K562 (cell line): ENCODE measurements at regions not wholly inside any gene's neighbourhood (a gene's known extent, or its start where the extent isn't known, plus 50 kb on each side); places are given as distances from the start of the nearest gene placed in this dataset.

ENCODE experiments used
- ATF6 ChIP-seq: sonication (generic); formaldehyde crosslinking; IDR thresholded peaks from 2 replicates; pipeline ENCODE4 v1.4.0; 2020; ENCODE audit warnings: mild to moderate bottlenecking, missing genetic modification reagents
- ERF ChIP-seq: fragments of 450-650 bp; formaldehyde crosslinking; IDR thresholded peaks from 2 replicates; pipeline ENCODE4 v1.4.0; 2020; ENCODE audit warnings: mild to moderate bottlenecking, mixed read lengths
- GATA2 ChIP-seq: sonication (generic); formaldehyde crosslinking; IDR thresholded peaks from 2 replicates; pipeline ENCODE4 v1.4.0; 2020; ENCODE audit warnings: mild to moderate bottlenecking, missing genetic modification reagents
- NR2F6 ChIP-seq: fragments of 450-650 bp; formaldehyde crosslinking; IDR thresholded peaks from 2 replicates; pipeline ENCODE4 v1.4.0; 2020; ENCODE audit warnings: mild to moderate bottlenecking
- PTTG1 ChIP-seq: fragments of 450-650 bp; IDR thresholded peaks from 2 replicates; pipeline ENCODE4 v1.6.1; 2016; ENCODE audit warnings: low read depth, mild to moderate bottlenecking, missing genetic modification characterization, missing compliant biosample characterization
- RBM22 ChIP-seq: fragments of 200-400 bp; formaldehyde crosslinking; IDR thresholded peaks from 2 replicates; pipeline ENCODE4 v1.6.1; 2018; ENCODE audit warnings: low read length, low read depth; ENCODE audit not compliant: poor library complexity, severe bottlenecking
- STAG1 ChIP-seq: sonication (generic); formaldehyde crosslinking; IDR thresholded peaks from 2 replicates; pipeline ENCODE4 v1.5.0; 2020; ENCODE audit warnings: missing genetic modification reagents, borderline replicate concordance
- XRCC5 ChIP-seq: fragments of 200-400 bp; formaldehyde crosslinking; IDR thresholded peaks from 2 replicates; pipeline ENCODE4 v1.6.1; 2017; ENCODE audit warnings: low read depth, mild to moderate bottlenecking, low read length
- ZFP36 ChIP-seq: fragments of 150-350 bp; IDR thresholded peaks from 2 replicates; pipeline ENCODE4 v1.6.1; 2018; ENCODE audit warnings: low read length, low read depth; ENCODE audit not compliant: partially characterized antibody
- ZNF165 ChIP-seq: fragments of 250-450 bp; sonication (Bioruptor Pico); IDR thresholded peaks from 2 replicates; pipeline ENCODE4 v1.4.0; 2020; ENCODE audit warnings: borderline replicate concordance
- ZNF41 ChIP-seq: fragments of 250-450 bp; sonication (Bioruptor Pico); conservative IDR thresholded peaks from 2 replicates; pipeline ENCODE4 v1.4.0; 2020; ENCODE audit warnings: mild to moderate bottlenecking
- ZNF586 ChIP-seq: fragments of 450-650 bp; formaldehyde crosslinking; conservative IDR thresholded peaks from 2 replicates; pipeline ENCODE4 v1.4.0; 2020; ENCODE audit warnings: mild to moderate bottlenecking, moderate library complexity
- ZNF79 ChIP-seq: fragments of 250-450 bp; sonication (Bioruptor Pico); IDR thresholded peaks from 2 replicates; pipeline ENCODE4 v1.4.0; 2020; ENCODE audit warnings: low read depth, mild to moderate bottlenecking, moderate library complexity
- TF ChIP-seq, protein P1 (sequence below), 2 experiments: fragments of 450-650 bp; IDR thresholded peaks; 2 replicates each; pipeline ENCODE4 v1.6.1; 2016
- TF ChIP-seq, protein P2 (sequence below): fragments of 250-450 bp; sonication (Bioruptor Pico); IDR thresholded peaks from 2 replicates; pipeline ENCODE4 v1.4.0; 2020
- TF ChIP-seq, protein P3 (sequence below): fragments of 450-650 bp; conservative IDR thresholded peaks from 2 replicates; pipeline ENCODE4 v1.6.1; 2016; ENCODE audit warnings: missing genetic modification characterization, low read depth, mild to moderate bottlenecking, control low read depth, missing compliant biosample characterization
- TF ChIP-seq, protein P4 (sequence below): fragments of 250-450 bp; sonication (Bioruptor Pico); IDR thresholded peaks from 2 replicates; pipeline ENCODE4 v1.5.0; 2021

DNA sequence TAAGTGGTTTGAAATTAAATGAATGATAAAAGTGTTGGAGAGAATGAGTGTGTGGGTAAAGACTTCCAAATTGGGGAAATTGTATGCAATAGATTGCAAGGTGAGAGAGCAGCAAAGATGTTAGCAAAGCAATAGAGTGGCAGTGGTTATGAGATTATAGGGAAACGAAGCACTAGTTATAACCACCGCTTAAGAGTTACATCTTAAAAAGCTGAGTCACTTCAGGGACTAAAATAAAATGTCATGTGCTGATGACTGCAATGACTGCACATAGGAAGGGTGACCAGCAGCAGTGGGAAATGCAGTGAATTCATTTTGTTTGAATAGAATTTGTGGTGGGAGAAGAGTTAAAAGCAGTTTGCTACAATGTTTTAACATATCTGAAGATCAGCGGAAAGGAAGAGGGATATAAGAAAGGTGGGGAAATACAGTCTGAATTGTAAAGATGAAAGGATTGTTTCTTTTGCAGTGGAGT is 127.3 kb downstream of the RAP2B start (continued):
- TF ChIP-seq, protein P1, sequence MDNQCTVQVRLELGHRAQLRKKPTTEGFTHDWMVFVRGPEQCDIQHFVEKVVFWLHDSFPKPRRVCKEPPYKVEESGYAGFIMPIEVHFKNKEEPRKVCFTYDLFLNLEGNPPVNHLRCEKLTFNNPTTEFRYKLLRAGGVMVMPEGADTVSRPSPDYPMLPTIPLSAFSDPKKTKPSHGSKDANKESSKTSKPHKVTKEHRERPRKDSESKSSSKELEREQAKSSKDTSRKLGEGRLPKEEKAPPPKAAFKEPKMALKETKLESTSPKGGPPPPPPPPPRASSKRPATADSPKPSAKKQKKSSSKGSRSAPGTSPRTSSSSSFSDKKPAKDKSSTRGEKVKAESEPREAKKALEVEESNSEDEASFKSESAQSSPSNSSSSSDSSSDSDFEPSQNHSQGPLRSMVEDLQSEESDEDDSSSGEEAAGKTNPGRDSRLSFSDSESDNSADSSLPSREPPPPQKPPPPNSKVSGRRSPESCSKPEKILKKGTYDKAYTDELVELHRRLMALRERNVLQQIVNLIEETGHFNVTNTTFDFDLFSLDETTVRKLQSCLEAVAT (IDR thresholded peaks at IDR 0.05): 0 out of 4 replicates have a peak, but pooled peaks have one; percentile 7 to 35
- TF ChIP-seq, protein P2, sequence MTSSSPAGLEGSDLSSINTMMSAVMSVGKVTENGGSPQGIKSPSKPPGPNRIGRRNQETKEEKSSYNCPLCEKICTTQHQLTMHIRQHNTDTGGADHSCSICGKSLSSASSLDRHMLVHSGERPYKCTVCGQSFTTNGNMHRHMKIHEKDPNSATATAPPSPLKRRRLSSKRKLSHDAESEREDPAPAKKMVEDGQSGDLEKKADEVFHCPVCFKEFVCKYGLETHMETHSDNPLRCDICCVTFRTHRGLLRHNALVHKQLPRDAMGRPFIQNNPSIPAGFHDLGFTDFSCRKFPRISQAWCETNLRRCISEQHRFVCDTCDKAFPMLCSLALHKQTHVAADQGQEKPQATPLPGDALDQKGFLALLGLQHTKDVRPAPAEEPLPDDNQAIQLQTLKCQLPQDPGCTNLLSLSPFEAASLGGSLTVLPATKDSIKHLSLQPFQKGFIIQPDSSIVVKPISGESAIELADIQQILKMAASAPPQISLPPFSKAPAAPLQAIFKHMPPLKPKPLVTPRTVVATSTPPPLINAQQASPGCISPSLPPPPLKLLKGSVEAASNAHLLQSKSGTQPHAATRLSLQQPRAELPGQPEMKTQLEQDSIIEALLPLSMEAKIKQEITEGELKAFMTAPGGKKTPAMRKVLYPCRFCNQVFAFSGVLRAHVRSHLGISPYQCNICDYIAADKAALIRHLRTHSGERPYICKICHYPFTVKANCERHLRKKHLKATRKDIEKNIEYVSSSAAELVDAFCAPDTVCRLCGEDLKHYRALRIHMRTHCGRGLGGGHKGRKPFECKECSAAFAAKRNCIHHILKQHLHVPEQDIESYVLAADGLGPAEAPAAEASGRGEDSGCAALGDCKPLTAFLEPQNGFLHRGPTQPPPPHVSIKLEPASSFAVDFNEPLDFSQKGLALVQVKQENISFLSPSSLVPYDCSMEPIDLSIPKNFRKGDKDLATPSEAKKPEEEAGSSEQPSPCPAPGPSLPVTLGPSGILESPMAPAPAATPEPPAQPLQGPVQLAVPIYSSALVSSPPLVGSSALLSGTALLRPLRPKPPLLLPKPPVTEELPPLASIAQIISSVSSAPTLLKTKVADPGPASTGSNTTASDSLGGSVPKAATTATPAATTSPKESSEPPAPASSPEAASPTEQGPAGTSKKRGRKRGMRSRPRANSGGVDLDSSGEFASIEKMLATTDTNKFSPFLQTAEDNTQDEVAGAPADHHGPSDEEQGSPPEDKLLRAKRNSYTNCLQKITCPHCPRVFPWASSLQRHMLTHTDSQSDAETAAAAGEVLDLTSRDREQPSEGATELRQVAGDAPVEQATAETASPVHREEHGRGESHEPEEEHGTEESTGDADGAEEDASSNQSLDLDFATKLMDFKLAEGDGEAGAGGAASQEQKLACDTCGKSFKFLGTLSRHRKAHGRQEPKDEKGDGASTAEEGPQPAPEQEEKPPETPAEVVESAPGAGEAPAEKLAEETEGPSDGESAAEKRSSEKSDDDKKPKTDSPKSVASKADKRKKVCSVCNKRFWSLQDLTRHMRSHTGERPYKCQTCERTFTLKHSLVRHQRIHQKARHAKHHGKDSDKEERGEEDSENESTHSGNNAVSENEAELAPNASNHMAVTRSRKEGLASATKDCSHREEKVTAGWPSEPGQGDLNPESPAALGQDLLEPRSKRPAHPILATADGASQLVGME: no peak
- no peak for TF ChIP-seq ZNF79
- no peak for TF ChIP-seq RBM22
- no peak for TF ChIP-seq GATA2 (CRISPR knock-in tag)
- TF ChIP-seq NR2F6 (CRISPR knock-in tag): no peak
- TF ChIP-seq, protein P3, sequence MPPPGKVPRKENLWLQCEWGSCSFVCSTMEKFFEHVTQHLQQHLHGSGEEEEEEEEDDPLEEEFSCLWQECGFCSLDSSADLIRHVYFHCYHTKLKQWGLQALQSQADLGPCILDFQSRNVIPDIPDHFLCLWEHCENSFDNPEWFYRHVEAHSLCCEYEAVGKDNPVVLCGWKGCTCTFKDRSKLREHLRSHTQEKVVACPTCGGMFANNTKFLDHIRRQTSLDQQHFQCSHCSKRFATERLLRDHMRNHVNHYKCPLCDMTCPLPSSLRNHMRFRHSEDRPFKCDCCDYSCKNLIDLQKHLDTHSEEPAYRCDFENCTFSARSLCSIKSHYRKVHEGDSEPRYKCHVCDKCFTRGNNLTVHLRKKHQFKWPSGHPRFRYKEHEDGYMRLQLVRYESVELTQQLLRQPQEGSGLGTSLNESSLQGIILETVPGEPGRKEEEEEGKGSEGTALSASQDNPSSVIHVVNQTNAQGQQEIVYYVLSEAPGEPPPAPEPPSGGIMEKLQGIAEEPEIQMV (tag): peak; percentile 69; the same call in 1 of the 2 replicates
- TF ChIP-seq ZNF41 (CRISPR knock-in tag): no peak
- TF ChIP-seq PTTG1 (tag): no peak
- no peak for TF ChIP-seq XRCC5
- TF ChIP-seq, protein P4, sequence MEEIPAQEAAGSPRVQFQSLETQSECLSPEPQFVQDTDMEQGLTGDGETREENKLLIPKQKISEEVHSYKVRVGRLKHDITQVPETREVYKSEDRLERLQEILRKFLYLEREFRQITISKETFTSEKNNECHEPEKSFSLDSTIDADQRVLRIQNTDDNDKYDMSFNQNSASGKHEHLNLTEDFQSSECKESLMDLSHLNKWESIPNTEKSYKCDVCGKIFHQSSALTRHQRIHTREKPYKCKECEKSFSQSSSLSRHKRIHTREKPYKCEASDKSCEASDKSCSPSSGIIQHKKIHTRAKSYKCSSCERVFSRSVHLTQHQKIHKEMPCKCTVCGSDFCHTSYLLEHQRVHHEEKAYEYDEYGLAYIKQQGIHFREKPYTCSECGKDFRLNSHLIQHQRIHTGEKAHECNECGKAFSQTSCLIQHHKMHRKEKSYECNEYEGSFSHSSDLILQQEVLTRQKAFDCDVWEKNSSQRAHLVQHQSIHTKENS (CRISPR knock-in tag): no peak
- TF ChIP-seq ERF (CRISPR knock-in tag): no peak
- no peak for TF ChIP-seq ZNF586 (CRISPR knock-in tag)
- no peak for TF ChIP-seq ZNF165 (CRISPR knock-in tag)
- no peak for TF ChIP-seq STAG1 (CRISPR knock-in tag)
- no peak for TF ChIP-seq ZFP36
- TF ChIP-seq ATF6 (CRISPR knock-in tag): no peak
